Neural progenitor cell (in vitro differentiated cells): ENCODE measurements at regions not wholly inside any gene's neighbourhood (a gene's known extent, or its start where the extent isn't known, plus 50 kb on each side); places are given as distances from the start of the nearest gene placed in this dataset.

Experiments used
- DNase-seq: peaks from one replicate; pipeline ENCODE4 v3.0.0-alpha.2; 2016; ENCODE audit warnings: low spot score
- H2AFZ ChIP-seq: fragments of 200-600 bp; sonication (generic); replicated peaks from 2 replicates; pipeline ENCODE4 v1.6.1; 2016; ENCODE audit warnings: antibody characterized with exemption
- H3F3A ChIP-seq: fragments of 200-600 bp; sonication (generic); 2 replicates; pipeline ENCODE4 v1.6.1; 2016; ENCODE audit warnings: antibody characterized with exemption, low read depth
- H3K27ac ChIP-seq: fragments of 200-600 bp; sonication (generic); 2 replicates; pipeline ENCODE4 v1.5.1; 2016; ENCODE audit warnings: mild to moderate bottlenecking
- H3K27me3 ChIP-seq: fragments of 200-600 bp; sonication (generic); 2 replicates; pipeline ENCODE4 v1.6.1; 2016; ENCODE audit warnings: mild to moderate bottlenecking, moderate library complexity
- H3K36me3 ChIP-seq: fragments of 200-600 bp; sonication (generic); 2 replicates; pipeline ENCODE4 v1.5.1; 2016
- H3K4me1 ChIP-seq: fragments of 200-600 bp; sonication (generic); 2 replicates; pipeline ENCODE4 v1.6.1; 2016; ENCODE audit warnings: mixed run types
- H3K4me2 ChIP-seq: fragments of 200-600 bp; sonication (generic); 2 replicates; pipeline ENCODE4 v1.6.1; 2016
- H3K4me3 ChIP-seq: fragments of 200-600 bp; sonication (generic); 2 replicates; pipeline ENCODE4 v1.5.1; 2016
- H3K79me2 ChIP-seq: fragments of 200-600 bp; sonication (generic); 2 replicates; pipeline ENCODE4 v1.6.1; 2016; ENCODE audit warnings: low read depth
- H3K9ac ChIP-seq: fragments of 200-600 bp; sonication (generic); 2 replicates; pipeline ENCODE4 v1.6.1; 2016
- H3K9me3 ChIP-seq: fragments of 200-600 bp; sonication (generic); 2 replicates; pipeline ENCODE4 v1.5.1; 2016; ENCODE audit warnings: low read depth
- H4K20me1 ChIP-seq: fragments of 200-600 bp; sonication (generic); 2 replicates; pipeline ENCODE4 v1.6.1; 2016; ENCODE audit warnings: low read depth
- H3K27ac Mint-ChIP-seq: 3 replicates; pipeline ENCODE4 v1.8.0; 2021; ENCODE audit warnings: mixed read lengths
- H3K27me3 Mint-ChIP-seq: 2 replicates; pipeline ENCODE4 v1.8.0; 2022; ENCODE audit warnings: low read depth, mild to moderate bottlenecking, inconsistent platforms, moderate library complexity, mixed read lengths; ENCODE audit not compliant: insufficient read depth
- H3K36me3 Mint-ChIP-seq: 3 replicates; pipeline ENCODE4 v1.8.0; 2021; ENCODE audit warnings: mixed read lengths
- H3K4me1 Mint-ChIP-seq: 3 replicates; pipeline ENCODE4 v1.8.0; 2021; ENCODE audit warnings: mixed read lengths
- H3K4me3 Mint-ChIP-seq: 3 replicates; pipeline ENCODE4 v1.8.0; 2021; ENCODE audit warnings: mild to moderate bottlenecking, moderate library complexity, mixed read lengths
- H3K9me3 Mint-ChIP-seq: 3 replicates; pipeline ENCODE4 v1.8.0; 2020; ENCODE audit warnings: mixed read lengths
- CTCF ChIP-seq: fragments of 200-600 bp; sonication (generic); IDR thresholded peaks from 2 replicates; pipeline ENCODE4 v1.5.1; 2017; ENCODE audit warnings: antibody characterized with exemption, mild to moderate bottlenecking
- EZH2 ChIP-seq: fragments of 200-600 bp; sonication (generic); IDR thresholded peaks from 2 replicates; pipeline ENCODE4 v1.6.1; 2017; ENCODE audit warnings: antibody characterized with exemption, mild to moderate bottlenecking, moderate library complexity
- EZH2phosphoT487 ChIP-seq: fragments of 200-600 bp; sonication (generic); IDR thresholded peaks from 2 replicates; pipeline ENCODE4 v1.6.1; 2017; ENCODE audit warnings: antibody characterized with exemption

GRCh38 chr13:66098931-66099628 is 1131.1 kb downstream of the PCDH9 start:
- peaks cover 5% of the 10 kb centered on the region for H3K9me3 Mint-ChIP-seq
- H3K27ac Mint-ChIP-seq, result no peak overlapping the region
- DNase-seq, result no peak
- H4K20me1 ChIP-seq, result no peaks in the 10 kb centered on the region
- H3K36me3 ChIP-seq, result no peaks in the 10 kb centered on the region
- H3F3A ChIP-seq, result no peaks in the 10 kb centered on the region
- no peaks in the 10 kb centered on the region for H3K36me3 Mint-ChIP-seq
- no peak overlapping the region for H2AFZ ChIP-seq
- H3K9me3 ChIP-seq, result no peaks in the 10 kb centered on the region
- no peak overlapping the region for H3K4me3 Mint-ChIP-seq
- no peaks in the 10 kb centered on the region for H3K4me1 ChIP-seq
- H3K9ac ChIP-seq, result no peak overlapping the region
- H3K4me1 Mint-ChIP-seq, result no peaks in the 10 kb centered on the region
- no peaks in the 10 kb centered on the region for H3K79me2 ChIP-seq
- no peaks in the 10 kb centered on the region for H3K27me3 ChIP-seq
- peaks cover 2% of the 10 kb centered on the region for H3K27me3 Mint-ChIP-seq
- no peak overlapping the region for H3K4me2 ChIP-seq
- no peak overlapping the region for H3K4me3 ChIP-seq
- no peak overlapping the region for H3K27ac ChIP-seq
- TF ChIP-seq EZH2, result no peak
- TF ChIP-seq EZH2phosphoT487, result no peak
- no peak for TF ChIP-seq CTCF

GRCh38 chr13:66089711-66090110 is 1140.4 kb downstream of the PCDH9 start:
- Histone ChIP-seq H4K20me1 (no peaks in the 10 kb centered on the region), H3K4me3 (no peak overlapping the region), H3K9me3 (no peaks in the 10 kb centered on the region), H3K36me3 (no peaks in the 10 kb centered on the region), H3K79me2 (no peaks in the 10 kb centered on the region), H2AFZ (no peak overlapping the region), H3K9ac (no peak overlapping the region), H3K27me3 (no peaks in the 10 kb centered on the region), H3K4me1 (no peaks in the 10 kb centered on the region), H3K27ac (no peak overlapping the region), H3K4me2 (no peak overlapping the region), H3F3A (no peaks in the 10 kb centered on the region)
- TF ChIP-seq EZH2phosphoT487 (no peak), EZH2 (no peak), CTCF (no peak)
- H3K4me3 Mint-ChIP-seq, result no peak overlapping the region
- H3K36me3 Mint-ChIP-seq, result no peaks in the 10 kb centered on the region
- no peak overlapping the region for H3K27ac Mint-ChIP-seq
- DNase-seq, result no peak
- no peaks in the 10 kb centered on the region for H3K27me3 Mint-ChIP-seq
- peaks cover 3% of the 10 kb centered on the region for H3K9me3 Mint-ChIP-seq
- no peaks in the 10 kb centered on the region for H3K4me1 Mint-ChIP-seq

GRCh38 chr13:66087269-66087710 is 1142.8 kb downstream of the PCDH9 start:
- no peaks in the 10 kb centered on the region for H4K20me1 ChIP-seq
- Mint-ChIP-seq H3K36me3 (no peaks in the 10 kb centered on the region), H3K27me3 (no peaks in the 10 kb centered on the region), H3K27ac (no peak overlapping the region), H3K4me1 (no peaks in the 10 kb centered on the region), H3K4me3 (no peak overlapping the region), H3K9me3 (peaks cover under 1% of the 10 kb centered on the region)
- no peak overlapping the region for H3K27ac ChIP-seq
- H3K9ac ChIP-seq, result no peak overlapping the region
- H2AFZ ChIP-seq, result no peak overlapping the region
- H3K4me1 ChIP-seq, result no peaks in the 10 kb centered on the region
- no peaks in the 10 kb centered on the region for H3F3A ChIP-seq
- H3K4me2 ChIP-seq, result no peak overlapping the region
- TF ChIP-seq CTCF (no peak), EZH2 (no peak), EZH2phosphoT487 (no peak)
- H3K9me3 ChIP-seq, result no peaks in the 10 kb centered on the region
- H3K4me3 ChIP-seq, result no peak overlapping the region
- no peaks in the 10 kb centered on the region for H3K79me2 ChIP-seq
- no peaks in the 10 kb centered on the region for H3K27me3 ChIP-seq
- DNase-seq, result no peak
- no peaks in the 10 kb centered on the region for H3K36me3 ChIP-seq
